NCI-H1417 (cell line): ENCODE measurements at regions not wholly inside any gene's neighbourhood (a gene's known extent, or its start where the extent isn't known, plus 50 kb on each side); places are given as distances from the start of the nearest gene placed in this dataset.
A peak's percentile ranks its signal among the peaks of the same experiment; 100 is the strongest.

Experiments
- DNase-seq, 3 experiments: peaks; one replicate each; lab custom pipeline; 2025; lab: John Stamatoyannopoulos, UW

GRCh38 chr12:69096669-69097335 lies 142.6 kb upstream of the CPSF6 start:
- no peak for DNase-seq

- no peak for DNase-seq
These were observed 141.6 kb upstream of the CPSF6 start for GRCh38 chr12:69097619-69098368.

GRCh38 chr12:69099201-69099837 lies 140.1 kb upstream of the CPSF6 start:
- no peak for DNase-seq

GRCh38 chr12:69101505-69101904 lies 137.9 kb upstream of the CPSF6 start:
- peak in 1 of 3 experiments; percentile 27 for DNase-seq

GRCh38 chr12:69102856-69103255 lies 136.5 kb upstream of the CPSF6 start:
- DNase-seq: no peak

GRCh38 chr12:69105101-69105962 lies 134.0 kb upstream of the CPSF6 start:
- peak; percentile 13 to 87 (median 73) for DNase-seq

- DNase-seq: peak in 2 of 3 experiments; percentile 37 to 64
These were observed 132.8 kb upstream of the CPSF6 start for GRCh38 chr12:69106482-69107118.

- DNase-seq: no peak
These were observed 131.8 kb upstream of the CPSF6 start for GRCh38 chr12:69107541-69107940.

- DNase-seq: no peak
These were observed 131.3 kb upstream of the CPSF6 start for GRCh38 chr12:69108037-69108436.

- DNase-seq: no peak
These were observed 126.8 kb upstream of the CPSF6 start for GRCh38 chr12:69112616-69113015.

- no peak for DNase-seq
These were observed 124.3 kb upstream of the CPSF6 start for GRCh38 chr12:69115099-69115498.

- no peak for DNase-seq
These were observed 123.4 kb upstream of the CPSF6 start for GRCh38 chr12:69115951-69116350.

GRCh38 chr12:69117566-69118266 lies 121.7 kb upstream of the CPSF6 start:
- DNase-seq: no peak

- no peak for DNase-seq
These were observed 120.9 kb upstream of the CPSF6 start for GRCh38 chr12:69118516-69118915.

GRCh38 chr12:69119770-69120169 lies 119.6 kb upstream of the CPSF6 start:
- no peak for DNase-seq

GRCh38 chr12:69120354-69120753 lies 119.0 kb upstream of the CPSF6 start:
- DNase-seq: no peak

- DNase-seq: no peak
These were observed 116.1 kb upstream of the CPSF6 start for GRCh38 chr12:69123311-69123710.

GRCh38 chr12:69123919-69124638 lies 115.3 kb upstream of the CPSF6 start:
- DNase-seq: peak; percentile 36 to 79 (median 75)

- no peak for DNase-seq
These were observed 110.4 kb upstream of the CPSF6 start for GRCh38 chr12:69129017-69129416.

GRCh38 chr12:69129564-69129963 lies 109.8 kb upstream of the CPSF6 start:
- DNase-seq: no peak
